ENCODE measurements at regions not wholly inside any gene's neighbourhood (a gene's known extent, or its start where the extent isn't known, plus 50 kb on each side); places are given as distances from the start of the nearest gene placed in this dataset.

DNA sequence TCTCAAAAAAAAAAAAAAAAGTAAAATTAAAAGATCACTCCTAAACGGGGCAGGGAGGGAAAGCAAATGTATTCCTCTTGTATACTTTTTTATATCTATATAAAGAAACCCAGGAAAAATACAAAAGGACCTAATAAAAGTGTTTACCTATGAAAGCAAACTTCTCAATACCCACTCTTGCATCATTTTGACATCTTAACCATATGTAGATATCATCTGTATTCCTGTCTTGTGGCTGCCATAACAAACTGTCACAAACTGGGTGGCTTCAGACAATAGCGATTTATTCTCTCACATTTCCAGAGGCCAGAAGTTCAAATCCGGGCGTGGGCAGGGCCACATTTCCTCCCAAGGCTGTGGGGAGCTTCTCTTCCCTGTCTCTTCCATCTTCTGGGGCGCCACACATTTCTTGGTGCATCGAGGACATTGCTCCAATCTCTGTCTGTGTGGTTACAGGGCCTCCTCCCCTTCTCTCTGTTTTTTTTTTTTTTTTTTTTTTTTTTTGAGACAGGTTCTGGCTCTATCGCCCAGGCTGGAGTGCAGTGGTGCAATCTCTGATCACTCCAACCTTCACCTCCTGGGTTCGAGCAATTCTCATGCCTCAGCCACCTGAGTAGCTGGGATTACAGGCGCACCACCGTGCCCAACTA lies 58.4 kb upstream of the IL17B start:
- TF ChIP-seq, protein P1, sequence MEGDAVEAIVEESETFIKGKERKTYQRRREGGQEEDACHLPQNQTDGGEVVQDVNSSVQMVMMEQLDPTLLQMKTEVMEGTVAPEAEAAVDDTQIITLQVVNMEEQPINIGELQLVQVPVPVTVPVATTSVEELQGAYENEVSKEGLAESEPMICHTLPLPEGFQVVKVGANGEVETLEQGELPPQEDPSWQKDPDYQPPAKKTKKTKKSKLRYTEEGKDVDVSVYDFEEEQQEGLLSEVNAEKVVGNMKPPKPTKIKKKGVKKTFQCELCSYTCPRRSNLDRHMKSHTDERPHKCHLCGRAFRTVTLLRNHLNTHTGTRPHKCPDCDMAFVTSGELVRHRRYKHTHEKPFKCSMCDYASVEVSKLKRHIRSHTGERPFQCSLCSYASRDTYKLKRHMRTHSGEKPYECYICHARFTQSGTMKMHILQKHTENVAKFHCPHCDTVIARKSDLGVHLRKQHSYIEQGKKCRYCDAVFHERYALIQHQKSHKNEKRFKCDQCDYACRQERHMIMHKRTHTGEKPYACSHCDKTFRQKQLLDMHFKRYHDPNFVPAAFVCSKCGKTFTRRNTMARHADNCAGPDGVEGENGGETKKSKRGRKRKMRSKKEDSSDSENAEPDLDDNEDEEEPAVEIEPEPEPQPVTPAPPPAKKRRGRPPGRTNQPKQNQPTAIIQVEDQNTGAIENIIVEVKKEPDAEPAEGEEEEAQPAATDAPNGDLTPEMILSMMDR (IDR thresholded peaks at IDR 0.05; ENCODE audit: low read depth, low read length): no peak
- TF ChIP-seq POLR2A (IDR thresholded peaks at IDR 0.05; ENCODE audit: extremely low read depth, insufficient read length): no peak
- TF ChIP-seq MYC (IDR thresholded peaks at IDR 0.05; ENCODE audit: low read depth, low read length): no peak
- TF ChIP-seq, protein P2, sequence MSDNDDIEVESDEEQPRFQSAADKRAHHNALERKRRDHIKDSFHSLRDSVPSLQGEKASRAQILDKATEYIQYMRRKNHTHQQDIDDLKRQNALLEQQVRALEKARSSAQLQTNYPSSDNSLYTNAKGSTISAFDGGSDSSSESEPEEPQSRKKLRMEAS (IDR thresholded peaks at IDR 0.05; ENCODE audit: low read depth, low read length): no peak
- no peak overlapping the region for H3K4me3 ChIP-seq (ENCODE audit: low read depth, low read length)
- no peak for DNase-seq (ENCODE audit: low read depth)

DNA sequence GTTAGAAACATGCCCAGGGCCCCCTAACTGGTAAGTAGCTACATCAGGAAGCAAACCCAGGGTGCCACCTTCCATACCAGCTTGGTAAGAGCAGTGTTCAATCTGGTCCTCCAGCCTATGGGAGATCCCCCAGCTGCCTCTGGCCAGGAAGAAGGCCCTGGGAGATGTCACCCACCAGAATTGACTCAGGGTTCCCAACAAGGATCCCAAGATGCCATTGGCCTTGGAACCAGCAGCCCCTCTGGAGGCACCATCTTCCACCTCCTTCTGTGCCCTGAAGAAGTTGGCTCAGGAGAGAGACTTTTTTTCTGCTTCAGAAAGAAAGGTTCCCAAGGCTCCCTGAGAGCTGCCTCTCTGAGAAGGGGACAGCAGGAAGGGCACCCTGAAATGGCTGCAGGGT lies 56.6 kb upstream of the IL17B start:
- H3K4me3 ChIP-seq (ENCODE audit: low read depth, low read length): no peak overlapping the region
- TF ChIP-seq, protein P1 (IDR thresholded peaks at IDR 0.05; ENCODE audit: low read depth, low read length): no peak
- no peak for TF ChIP-seq POLR2A (IDR thresholded peaks at IDR 0.05; ENCODE audit: extremely low read depth, insufficient read length)
- TF ChIP-seq, protein P2 (IDR thresholded peaks at IDR 0.05; ENCODE audit: low read depth, low read length): no peak
- TF ChIP-seq MYC (IDR thresholded peaks at IDR 0.05; ENCODE audit: low read depth, low read length): no peak
- DNase-seq (ENCODE audit: low read depth): no peak

DNA sequence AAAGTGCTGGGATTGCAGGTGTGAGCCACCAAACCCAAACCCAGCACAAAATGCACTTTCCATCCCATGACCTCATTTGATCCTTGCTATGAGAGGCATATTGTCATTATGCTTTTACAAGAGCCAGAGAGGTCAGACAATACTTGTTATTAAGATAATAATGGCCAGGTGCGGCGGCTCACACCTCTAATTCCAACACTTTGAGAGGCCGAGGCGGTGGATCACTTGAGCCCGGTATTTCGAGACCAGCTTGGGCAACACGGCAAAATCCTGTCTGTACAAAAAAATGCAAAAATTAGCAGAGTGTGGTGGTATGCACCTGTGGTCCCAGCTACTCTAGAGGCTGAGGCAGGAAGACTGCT lies 55.9 kb upstream of the IL17B start:
- DNase-seq (ENCODE audit: low read depth): no peak
- H3K4me3 ChIP-seq (ENCODE audit: low read depth, low read length): no peak overlapping the region
- TF ChIP-seq, protein P2 (IDR thresholded peaks at IDR 0.05; ENCODE audit: low read depth, low read length): no peak
- TF ChIP-seq, protein P1 (IDR thresholded peaks at IDR 0.05; ENCODE audit: low read depth, low read length): no peak
- TF ChIP-seq POLR2A (IDR thresholded peaks at IDR 0.05; ENCODE audit: extremely low read depth, insufficient read length) (no peak), MYC (IDR thresholded peaks at IDR 0.05; ENCODE audit: low read depth, low read length) (no peak)

DNA sequence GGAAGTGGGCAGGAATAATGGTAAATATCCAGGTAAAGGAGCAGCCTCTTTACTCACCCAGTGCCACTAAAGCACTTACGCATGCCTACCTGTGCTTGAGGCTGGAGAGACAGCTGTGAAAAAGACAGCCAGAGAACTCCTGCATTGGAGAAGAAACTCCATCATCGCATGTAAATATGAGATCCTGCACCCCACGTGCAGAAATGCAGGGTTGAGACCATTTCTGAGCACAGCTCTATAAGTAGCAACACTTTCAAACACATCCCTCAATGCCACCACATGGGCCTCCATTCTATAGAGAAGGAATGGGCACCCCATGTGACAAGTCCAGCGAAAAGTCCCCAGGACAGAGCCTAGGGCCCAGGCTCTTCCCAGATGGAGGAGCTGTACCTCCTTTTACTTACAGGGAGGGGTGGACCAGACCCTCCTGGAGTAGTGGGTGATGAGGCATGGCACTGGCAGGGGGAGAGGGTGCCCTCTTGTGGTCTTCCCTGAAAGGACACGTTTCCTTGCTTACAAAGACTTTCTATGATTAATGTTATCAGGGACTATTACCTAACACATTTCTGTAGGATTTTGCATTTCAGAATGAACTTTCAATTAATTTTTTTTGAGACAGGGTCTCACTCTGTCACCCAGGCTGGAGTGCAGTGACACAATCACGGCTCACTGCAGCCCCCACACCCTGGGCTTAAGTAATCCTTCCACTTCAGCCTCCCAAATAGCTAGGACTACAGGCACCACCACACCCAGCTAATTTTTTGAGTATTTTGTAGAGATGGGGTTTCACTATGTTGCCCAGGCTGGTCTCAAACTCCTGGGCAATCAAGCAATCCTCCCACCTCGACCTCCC lies 55.3 kb upstream of the IL17B start:
- TF ChIP-seq, protein P2 (IDR thresholded peaks at IDR 0.05; ENCODE audit: low read depth, low read length): peak; percentile 69
- TF ChIP-seq, protein P1 (IDR thresholded peaks at IDR 0.05; ENCODE audit: low read depth, low read length): peak; percentile 84
- TF ChIP-seq MYC (IDR thresholded peaks at IDR 0.05; ENCODE audit: low read depth, low read length): peak; percentile 49
- TF ChIP-seq POLR2A (IDR thresholded peaks at IDR 0.05; ENCODE audit: extremely low read depth, insufficient read length): no peak
- no peak overlapping the region for H3K4me3 ChIP-seq (ENCODE audit: low read depth, low read length)
- DNase-seq (ENCODE audit: low read depth): peak; percentile 77

DNA sequence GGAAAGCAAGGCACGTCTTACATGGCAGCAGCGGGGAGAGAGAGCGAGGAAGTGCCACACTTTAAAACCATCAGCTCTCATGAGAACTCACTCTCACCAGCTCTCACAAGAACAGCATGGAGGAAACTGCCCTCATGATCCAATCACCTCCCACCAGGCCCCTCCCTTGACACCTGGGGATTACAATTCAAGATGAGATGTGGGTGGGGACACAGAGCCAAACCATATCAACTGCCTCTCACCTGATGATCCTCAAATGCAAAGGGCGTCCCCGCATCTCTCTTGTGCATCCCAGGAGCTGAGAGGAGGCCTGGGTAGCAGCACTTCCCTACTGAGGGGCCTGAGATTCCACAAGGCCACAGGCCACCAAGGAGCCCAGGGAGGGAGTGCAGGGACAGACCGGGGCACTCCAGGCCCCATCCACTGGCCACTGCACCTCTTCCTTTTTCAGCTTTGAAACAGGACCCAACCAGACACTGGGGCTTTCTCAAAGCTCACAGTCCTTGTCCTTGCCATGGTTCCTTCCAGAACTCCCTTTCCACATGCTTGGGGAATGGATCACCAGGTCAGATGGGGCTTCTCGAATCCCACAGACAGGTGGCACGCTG lies 54.5 kb upstream of the IL17B start:
- H3K4me3 ChIP-seq (ENCODE audit: low read depth, low read length): no peak overlapping the region
- DNase-seq (ENCODE audit: low read depth): no peak
- TF ChIP-seq, protein P1 (IDR thresholded peaks at IDR 0.05; ENCODE audit: low read depth, low read length): no peak
- no peak for TF ChIP-seq POLR2A (IDR thresholded peaks at IDR 0.05; ENCODE audit: extremely low read depth, insufficient read length)
- TF ChIP-seq, protein P2 (IDR thresholded peaks at IDR 0.05; ENCODE audit: low read depth, low read length): no peak
- no peak for TF ChIP-seq MYC (IDR thresholded peaks at IDR 0.05; ENCODE audit: low read depth, low read length)
